Erythroblast (primary cell): ENCODE measurements at regions not wholly inside any gene's neighbourhood (a gene's known extent, or its start where the extent isn't known, plus 50 kb on each side); places are given as distances from the start of the nearest gene placed in this dataset.
"Not testable (repeated sequence)": the region's sequence is repeated elsewhere in the genome, so short reads cannot be mapped to it uniquely, and the experiment has no call there.

ENCODE experiments used
- DNase-seq, 2 experiments: peaks; one replicate each; lab custom pipeline; 2025; lab: John Stamatoyannopoulos, UW
- GATA1 ChIP-seq: IDR thresholded peaks from 2 replicates; pipeline ENCODE4 v1.6.1; 2011; ENCODE audit warnings: low read depth, mild to moderate bottlenecking, control low read depth, low read length, moderate library complexity
- POLR2A ChIP-seq: IDR thresholded peaks from 2 replicates; pipeline ENCODE4 v1.6.1; 2011; ENCODE audit warnings: mild to moderate bottlenecking, low read length

DNA sequence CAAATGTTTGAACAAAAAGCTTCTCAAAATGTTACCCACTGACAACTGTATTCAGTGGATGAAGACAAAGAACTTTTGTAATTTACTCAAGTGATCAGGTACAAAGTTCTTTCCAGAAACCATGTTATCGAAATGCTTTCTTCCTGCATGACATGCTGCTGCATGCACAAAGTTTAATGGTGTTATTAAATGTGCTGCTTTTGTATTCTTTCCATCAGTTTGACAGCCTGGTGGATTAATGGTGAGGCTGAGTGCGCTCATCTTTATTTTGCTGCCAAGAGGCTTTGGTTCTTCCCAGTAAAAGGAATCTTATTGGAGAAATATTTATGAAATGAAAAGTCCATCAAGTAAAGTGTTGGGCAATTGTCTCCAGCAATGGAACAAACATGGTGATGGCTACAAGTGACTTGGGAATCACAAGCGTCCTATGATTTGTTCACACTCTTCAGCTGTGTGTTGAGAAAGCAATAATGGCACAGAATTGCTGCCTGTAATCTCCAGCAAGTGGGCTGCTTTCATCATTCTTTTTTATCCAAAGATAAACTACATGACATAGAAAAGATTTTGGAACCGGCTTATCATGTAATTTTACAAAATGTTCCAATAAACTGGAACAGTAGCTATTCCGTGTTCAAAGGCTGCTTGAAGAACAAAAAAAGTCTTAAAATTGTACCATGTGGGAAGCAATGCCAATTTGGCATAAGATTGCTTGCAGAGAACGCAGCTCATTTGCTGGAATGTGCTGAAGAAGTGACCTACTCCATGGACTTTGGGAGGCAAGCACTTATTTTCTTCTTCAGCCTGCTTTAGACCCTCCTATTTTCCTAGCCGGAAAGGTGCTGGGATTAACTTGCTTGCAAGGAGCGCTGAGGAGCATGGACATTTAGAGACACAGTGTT lies 153.1 kb downstream of the HSD17B3 start:
- TF ChIP-seq POLR2A, result no peak
- TF ChIP-seq GATA1, result no peak
- no peak for DNase-seq

DNA sequence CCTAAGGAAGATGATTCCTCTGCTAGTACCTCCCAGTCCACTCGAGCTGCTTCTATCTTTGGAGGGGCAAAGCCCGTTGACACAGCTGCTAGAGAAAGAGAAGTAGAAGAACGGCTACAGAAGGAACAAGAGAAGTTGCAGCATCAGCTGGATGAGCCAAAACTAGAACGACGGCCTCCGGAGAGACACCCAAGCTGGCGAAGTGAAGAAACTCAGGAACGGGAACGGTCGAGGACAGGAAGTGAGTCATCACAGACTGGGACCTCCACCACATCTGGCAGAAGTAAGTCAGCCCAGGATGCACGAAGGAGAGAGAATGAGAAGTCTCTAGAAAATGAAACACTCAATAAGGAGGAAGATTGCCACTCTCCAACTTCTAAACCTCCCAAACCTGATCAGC lies 154.9 kb downstream of the HSD17B3 start:
- not testable (repeated sequence) for DNase-seq

DNA sequence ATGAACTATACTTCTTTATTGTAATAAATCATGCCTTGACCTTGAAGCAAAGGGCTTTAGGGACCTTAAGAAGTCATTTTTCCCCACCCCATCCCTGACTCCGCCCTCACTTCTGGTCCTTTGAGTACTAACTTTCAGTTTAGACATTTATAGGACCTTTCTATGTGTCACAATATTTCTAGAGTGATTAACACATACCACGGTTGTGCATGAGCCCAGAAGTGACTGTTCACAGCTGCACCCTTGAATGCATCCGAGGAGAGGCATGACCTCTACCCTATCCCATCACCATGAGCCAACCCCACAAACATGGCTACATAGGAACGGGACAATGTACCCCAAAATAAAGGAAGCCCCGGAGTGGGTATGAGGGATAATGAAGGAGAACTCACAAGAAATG lies 160.3 kb downstream of the HSD17B3 start:
- TF ChIP-seq GATA1 (no peak), POLR2A (no peak)
- no peak for DNase-seq

DNA sequence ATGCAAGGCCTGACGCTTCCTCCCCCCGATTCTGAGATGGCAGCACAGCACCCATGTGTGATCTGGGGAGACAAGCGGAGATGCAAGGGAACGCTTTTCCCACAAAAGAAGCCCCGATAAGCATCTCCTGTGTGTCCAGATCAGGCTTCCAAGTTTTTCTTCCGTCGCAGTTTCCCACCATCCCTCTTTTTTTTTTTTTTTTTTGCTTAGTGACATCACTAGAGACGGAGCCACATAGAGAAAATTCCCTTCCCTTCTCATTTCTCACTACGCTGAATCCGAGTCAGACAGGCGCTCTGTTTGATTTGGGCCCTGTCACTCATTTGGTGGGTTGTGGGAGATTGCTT lies 160.9 kb downstream of the HSD17B3 start:
- no peak for DNase-seq
- TF ChIP-seq GATA1, result no peak
- TF ChIP-seq POLR2A, result no peak

DNA sequence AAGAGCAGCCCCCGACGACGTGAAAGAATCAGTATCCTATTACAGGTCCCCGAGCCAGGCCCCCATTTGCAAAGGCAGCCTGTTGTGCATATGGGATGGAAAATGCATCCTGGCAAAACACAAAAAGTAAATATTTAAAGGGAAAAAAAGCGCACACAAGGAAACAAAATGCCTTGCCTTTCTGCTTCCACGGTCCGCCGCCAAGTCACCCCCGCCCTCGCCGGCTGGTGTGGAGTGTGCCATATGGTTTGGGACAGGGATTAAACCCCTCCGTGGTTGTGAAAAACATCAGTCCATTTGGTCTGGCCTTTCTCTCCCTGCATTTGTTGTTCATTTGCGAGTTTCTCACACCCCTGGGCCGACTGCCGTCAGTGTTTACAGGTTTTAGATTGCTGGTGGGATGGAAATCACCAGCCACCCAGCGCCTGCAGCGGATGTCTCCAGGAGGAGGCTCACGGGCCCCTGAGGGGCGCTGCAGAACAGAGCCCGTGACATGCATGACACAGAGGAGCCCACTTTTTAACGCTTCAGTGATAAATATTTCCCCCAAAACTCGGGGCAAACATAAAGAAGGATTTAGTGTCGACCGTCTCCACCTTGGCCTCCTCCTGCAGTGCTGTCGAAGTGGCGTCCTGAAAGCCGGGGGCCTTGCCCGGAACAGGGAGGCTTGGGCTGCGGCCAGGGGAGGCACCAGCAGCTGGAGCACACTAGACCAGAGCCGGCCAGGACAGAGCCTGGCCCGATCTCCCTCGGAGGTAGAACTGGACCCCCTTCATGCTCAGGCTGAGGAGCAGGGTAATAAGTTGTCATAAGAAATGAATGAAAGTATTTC lies 161.5 kb downstream of the HSD17B3 start:
- TF ChIP-seq POLR2A (no peak), GATA1 (no peak)

DNA sequence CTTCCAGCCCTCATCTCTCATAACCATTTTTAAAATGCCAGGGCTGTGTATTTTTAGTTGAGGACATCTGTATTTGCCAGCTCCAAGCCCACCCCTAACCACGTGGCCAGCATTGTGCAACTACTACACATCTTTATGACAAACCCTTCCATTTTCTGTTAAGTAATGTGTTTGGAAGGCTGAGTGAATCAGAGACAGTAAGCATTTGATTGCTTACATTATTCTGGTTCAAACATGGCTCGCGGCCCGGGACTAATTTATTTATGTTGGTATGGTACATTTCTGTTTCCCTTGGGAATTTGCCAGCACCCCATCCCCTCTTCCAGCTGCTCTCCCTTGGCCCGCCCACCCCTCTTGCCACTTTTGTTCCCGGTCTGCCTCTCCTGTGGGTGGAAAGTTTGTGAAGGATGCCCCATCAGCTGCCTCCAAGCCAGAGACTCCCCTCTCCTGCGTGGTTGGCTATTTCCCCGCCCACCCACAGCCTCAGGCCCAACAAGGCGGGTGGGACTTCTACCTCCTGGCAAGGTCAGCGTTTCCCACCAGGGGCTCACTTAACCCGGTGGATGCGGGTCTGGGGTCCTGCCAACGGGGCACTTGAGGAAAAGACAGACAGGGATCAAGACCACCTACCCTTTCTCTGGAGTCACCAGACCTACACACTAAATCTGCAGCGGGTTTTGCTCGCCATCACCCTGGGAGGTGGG lies 162.2 kb downstream of the HSD17B3 start:
- no peak for TF ChIP-seq GATA1
- TF ChIP-seq POLR2A, result no peak
- no peak for DNase-seq

More for the DNA sequence above, 161.5 kb downstream of the HSD17B3 start:
- DNase-seq, result no peak

DNA sequence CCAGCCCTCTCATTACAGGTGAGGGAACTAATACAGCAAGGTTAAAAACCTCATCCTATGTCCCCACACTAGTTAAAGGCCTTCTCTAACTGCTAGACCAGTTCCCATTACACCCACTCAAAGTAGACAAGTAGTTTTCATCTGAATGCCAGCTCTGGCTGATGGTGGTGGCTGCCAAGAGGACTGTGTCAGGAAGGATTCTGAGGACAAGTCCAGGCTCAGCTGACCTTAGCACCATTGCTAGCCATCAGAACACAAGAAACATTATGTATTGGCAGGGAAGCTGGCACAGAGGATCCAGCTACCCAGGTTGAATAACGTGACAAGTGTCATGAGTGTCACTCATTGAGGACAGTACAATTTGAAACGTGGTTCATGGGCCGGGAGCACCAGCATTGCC lies 163.4 kb downstream of the HSD17B3 start:
- no peak for TF ChIP-seq GATA1
- DNase-seq, result no peak

DNA sequence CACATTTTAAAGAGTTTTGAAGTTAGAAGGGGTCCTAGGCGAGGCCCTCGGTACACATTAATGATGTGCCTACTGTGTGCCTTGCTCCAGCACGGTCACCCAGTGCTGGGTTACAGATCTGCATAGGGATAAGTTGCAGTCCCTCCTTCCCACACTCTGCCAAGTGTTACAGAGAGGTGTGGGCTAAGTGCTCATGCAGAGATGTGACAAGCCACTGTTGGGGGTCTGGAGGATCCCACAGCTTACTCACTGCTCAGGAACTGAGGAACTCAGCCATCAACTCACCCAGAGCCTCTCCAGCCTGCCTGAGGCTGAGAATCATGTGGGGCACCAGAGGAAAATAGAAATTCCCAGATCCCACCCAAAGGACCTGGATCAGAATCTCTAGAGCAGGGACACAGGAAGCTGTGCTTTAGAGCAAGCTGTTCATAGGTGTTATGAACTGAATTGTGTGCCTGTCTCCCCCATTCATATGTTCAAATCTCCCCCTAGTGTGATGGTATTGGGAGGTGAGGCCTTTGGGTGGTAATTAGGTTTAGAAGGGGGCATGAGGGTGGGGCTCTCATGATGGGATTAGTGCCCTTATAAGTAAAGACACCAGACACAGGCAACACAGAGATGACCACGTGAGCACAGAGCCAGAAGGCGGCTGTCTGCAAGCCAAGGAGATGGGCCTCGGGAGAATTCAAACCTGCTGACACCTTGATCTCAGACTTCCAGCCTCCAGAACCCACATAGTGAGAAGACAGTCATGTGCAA lies 164.1 kb downstream of the HSD17B3 start:
- no peak for DNase-seq
- TF ChIP-seq GATA1, result no peak
- no peak for TF ChIP-seq POLR2A

DNA sequence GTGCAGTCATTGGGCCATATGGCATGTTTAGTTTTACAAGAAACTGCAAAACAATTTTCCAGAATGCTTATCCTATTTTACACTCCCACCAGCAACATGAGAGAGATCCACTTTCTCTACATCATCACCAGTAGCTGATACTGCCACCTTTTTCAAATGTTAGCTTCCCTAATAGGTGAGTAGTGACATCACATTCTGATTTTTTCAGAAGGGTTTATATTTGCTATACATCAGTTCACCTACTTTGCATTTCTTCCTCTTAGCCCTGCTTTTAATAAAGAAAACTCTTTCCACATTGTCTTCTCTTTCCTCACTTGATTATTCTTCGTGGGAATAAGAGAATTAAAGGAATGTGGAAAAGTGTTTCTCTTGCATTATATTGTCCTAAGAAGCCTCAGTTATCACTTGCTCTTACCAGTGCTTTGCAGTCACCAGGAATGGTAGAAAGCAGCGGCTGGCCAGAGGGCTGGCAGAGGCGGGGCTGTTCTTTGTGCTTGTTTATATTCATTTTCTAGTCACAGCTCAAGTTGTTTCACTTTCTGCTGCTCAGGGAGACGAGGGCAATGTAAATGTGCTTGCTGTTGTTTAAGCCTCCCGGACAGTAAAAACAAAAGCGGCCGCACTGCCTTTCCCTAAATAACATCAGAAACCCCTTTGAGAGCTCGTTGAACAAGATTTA lies 164.8 kb downstream of the HSD17B3 start:
- no peak for DNase-seq
- TF ChIP-seq GATA1 (no peak), POLR2A (no peak)

DNA sequence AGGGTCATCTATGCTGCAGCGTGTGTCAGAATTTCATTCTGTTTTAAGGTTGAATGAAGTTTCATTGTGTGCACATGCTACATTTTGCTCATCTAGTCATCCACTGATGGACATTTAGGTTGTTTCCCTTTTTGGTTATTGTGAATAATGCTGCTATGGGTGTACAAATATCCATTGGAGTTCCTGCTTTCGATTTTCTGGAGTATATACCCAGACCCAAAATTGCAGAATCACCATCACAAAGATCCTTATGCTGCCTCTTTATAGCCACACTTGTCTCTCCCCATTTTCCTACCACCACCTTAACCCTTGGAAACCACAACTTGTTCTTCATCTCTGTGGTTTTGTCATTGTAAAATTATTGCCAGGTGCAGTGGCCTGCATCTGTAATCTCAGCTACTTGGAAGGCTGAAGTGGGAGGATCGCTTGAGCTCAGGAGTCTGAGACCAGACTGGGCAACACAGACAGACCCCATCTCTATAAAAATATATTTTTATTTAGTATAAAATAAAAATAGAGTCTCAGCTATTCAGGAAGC lies 166.2 kb downstream of the HSD17B3 start:
- TF ChIP-seq GATA1 (no peak), POLR2A (no peak)
- DNase-seq, result no peak

DNA sequence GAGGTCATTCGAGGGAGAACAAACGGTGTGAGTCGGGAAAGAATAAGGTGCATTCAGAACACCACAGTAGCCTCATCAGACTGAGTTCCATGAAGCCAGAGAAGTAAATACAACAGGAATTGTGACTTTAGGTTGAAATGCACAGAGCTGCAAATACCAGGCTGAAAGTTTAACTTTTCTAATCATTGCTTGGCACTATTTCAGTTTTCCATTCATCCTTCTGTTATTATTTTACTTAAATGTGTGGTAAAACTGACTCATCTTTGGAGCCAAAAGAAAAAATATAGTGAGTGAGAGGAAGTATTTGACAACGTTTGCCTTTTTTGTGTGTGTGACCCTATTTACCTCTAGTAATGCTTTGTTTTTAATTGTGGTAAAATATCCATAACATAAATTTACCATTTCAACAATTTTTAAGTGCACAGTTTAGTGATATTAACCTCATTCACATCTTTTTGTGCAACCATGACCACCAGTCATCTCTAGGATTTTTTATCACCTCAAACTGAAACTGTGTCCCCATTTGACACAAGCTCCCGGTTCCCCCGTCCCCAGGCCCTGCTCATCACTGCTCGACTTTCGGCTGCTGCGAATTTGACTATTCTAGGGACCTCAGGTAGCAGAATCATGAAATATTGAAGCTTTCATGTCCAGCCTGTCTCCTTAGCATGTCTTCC lies 166.8 kb downstream of the HSD17B3 start:
- TF ChIP-seq POLR2A, result no peak
- TF ChIP-seq GATA1, result no peak
- no peak for DNase-seq

DNA sequence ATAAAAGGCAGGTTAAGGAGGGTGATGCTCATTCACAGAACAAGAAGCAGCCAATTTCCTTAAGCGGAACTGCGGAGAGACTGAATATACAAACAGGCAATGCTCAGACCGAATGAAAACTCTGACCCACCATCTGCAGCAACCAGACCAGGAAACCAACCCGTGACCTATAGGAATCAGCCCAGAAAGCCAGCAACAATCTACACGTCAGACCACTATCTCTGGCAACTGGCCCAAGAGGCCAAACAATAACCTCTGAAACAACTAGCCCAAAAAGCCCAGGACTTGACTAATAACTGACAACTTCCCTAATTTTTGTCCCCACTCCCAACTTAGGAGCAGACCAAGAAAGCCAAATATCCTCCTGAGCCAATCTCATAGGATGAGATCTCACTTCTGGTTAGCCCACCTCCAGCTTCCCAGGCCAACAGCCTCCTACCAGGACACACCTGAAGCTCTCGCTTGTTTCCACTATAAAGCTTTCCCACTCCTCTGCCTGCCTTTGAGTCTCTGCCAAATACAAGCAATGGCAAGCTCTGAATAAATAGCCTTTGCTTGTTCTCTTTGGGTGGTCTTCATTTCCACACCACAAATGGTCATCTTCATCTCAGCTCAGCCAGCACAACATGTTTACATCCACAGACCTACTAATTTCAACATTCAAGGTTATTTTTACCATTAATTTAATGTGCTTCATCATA lies 168.5 kb downstream of the HSD17B3 start:
- TF ChIP-seq POLR2A (no peak), GATA1 (no peak)
- no peak for DNase-seq
